ENCODE measurements at regions not wholly inside any gene's neighbourhood (a gene's known extent, or its start where the extent isn't known, plus 50 kb on each side); places are given as distances from the start of the nearest gene placed in this dataset.
"Not testable (repeated sequence)": the region's sequence is repeated elsewhere in the genome, so short reads cannot be mapped to it uniquely, and the experiment has no call there.

DNA sequence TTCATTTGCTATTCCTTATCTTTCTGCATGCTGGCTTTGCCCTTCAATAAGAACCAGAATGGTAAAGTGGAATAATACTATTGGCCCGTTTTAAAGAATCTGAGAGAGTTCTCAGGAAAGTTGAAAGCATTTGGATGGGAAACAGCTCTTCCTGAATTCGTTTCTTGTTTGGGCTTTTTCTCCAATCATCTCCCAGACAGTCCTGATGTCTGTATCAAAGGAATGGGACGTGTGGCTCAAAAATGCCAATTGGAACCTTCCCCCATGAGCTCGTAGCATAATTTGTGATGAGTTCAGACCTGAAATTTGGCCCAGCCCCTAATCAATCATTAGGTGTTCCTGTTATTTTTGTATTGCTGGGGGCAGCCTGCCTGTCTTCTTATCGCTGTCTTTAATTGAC is 75.8 kb upstream of the BACH2 start:
- DNase-seq (ENCODE audit: low read depth), result no peak

GRCh38 chr6:90370493-90370959 is 73.9 kb upstream of the BACH2 start:
- DNase-seq (ENCODE audit: low read depth), result no peak

DNA sequence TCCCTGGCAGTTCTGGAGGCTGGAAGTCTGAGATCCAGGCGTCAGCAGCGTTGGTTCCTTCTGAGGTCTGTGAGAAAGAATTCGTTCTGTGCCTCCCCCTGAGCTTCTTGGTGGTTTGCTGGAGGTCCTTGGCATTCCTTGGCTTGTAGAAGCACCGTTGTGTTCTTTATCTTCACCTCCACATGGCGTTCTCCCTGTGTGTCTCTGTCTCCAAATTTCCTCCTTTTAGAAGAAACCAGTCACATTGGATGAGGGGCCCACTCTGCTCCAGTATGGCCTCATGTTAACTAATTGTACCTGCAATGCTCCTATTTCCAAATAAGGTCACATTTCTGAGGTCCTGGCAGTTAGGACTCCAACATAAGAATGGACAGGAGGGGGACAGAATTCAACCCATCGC is 73.0 kb upstream of the BACH2 start:
- no peak for DNase-seq (ENCODE audit: low read depth)

- DNase-seq (ENCODE audit: low read depth), result no peak
Measured at GRCh38 chr6:90369024-90369519, 72.4 kb upstream of the BACH2 start.

GRCh38 chr6:90368601-90369000 is 72.0 kb upstream of the BACH2 start:
- no peak for DNase-seq (ENCODE audit: low read depth)

- DNase-seq (ENCODE audit: low read depth), result no peak
Measured at GRCh38 chr6:90368001-90368400, 71.4 kb upstream of the BACH2 start.

DNA sequence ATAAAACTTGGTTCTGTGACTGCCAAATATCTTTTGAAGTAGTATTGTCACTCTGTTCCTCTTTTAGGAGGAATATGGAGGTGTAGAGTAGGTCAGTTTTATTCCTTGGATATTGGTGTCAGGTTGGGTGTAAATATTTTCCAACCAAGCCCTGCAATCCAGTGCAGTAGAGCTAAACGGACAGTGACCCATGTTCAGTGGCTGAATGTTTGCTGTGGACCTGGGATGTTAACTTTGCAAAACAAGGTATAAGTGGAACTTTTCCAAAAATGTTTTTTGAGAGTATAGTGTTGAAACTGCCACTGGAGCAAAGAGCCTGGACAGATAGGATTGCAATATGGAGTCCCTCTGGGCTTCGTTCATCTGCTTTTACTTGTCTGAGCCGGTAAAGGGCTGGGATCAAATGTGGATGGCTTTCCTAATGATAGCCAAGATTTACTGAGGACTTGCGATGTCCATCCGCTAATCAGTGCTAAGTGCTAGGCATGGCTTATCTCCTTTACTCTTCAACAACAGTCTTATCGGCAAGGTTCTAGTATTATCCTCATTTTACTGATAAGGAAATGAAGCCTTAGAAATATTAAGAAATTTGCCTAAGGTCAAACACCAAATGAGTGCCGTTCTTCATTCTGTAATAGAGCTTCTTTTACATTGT is 69.0 kb upstream of the BACH2 start:
- DNase-seq (ENCODE audit: low read depth), result no peak

DNA sequence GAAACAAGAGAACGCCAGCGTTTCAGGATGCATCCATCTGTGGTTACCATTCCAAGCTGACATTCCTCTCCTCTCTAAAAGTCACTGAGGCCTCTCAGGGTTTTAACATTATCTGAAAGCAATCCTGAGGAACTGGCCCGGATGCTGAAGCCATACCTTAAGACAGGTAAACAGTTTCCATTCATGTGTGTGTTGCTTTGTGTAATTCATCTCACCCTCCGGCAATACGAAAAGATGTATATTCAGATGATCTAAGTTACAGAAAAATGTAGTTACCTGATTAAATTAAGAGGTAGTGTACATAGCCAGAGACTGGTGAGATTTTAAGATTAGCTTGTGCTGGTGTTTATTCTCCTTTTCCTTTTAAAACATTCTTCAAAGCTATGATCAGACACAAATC is 68.4 kb upstream of the BACH2 start:
- no peak for DNase-seq (ENCODE audit: low read depth)

DNA sequence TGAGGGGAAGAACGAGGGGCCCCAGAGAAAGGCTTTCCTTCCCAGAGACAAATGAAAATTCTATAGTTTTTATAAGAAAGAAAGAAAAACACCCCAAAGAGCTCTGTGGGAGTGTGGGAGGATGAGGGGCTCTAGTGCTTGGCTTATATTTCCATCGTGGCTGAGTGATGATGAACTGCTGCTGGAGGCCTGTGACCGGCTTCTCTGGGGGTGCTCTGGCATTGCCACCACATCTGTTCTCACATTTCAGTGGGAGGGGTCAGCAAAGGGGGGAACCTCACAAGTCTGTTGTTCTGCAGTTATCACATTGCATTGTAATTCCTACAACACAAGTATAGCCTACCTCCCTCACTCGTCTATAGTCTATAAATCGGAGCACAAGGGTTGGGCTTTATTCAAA is 67.6 kb upstream of the BACH2 start:
- DNase-seq (ENCODE audit: low read depth), result no peak

GRCh38 chr6:90362318-90362717 is 65.7 kb upstream of the BACH2 start:
- DNase-seq (ENCODE audit: low read depth), result no peak

DNA sequence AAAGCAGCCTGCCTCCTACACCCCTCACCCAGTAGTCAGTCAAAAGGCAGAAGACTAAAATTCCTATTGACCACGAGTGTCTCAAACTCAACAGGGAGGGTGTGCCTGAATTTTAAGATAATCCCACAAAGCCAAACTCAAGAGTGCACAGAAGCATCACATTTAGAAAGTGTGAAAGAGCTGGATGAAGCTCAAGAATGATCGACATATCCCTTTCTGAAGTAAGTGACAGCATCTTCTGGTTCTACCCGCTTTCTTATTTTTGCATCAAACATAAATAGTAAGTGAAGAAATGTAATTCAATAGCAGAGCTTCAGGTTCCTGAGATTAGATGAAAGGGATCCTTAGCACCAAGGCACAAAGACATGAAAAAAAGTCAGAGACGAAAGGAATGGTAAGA is 64.5 kb upstream of the BACH2 start:
- DNase-seq (ENCODE audit: low read depth), result no peak

GRCh38 chr6:90358036-90358770 is 61.6 kb upstream of the BACH2 start:
- DNase-seq (ENCODE audit: low read depth), result not testable (repeated sequence)

DNA sequence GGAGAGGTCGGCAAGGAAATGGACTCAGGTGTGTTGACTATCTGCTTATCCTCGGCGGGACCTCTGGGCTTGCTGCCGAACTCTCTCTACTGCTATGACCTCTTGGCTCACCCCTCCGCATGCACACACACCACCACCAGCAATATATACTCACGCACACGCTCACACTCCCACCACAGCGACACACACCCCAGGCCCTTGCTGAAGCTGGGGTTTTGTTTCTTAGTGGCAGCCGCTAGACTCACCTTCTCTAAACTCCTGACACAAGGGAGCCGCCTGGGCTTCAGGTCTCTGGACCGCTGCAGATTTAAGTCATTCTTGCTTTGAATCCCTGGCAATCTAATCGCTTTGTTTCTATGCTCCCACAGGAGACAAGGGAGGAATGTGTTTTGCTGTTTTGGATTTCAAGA is 59.4 kb upstream of the BACH2 start:
- DNase-seq (ENCODE audit: low read depth), result no peak

GRCh38 chr6:90354961-90355360 is 58.3 kb upstream of the BACH2 start:
- no peak for DNase-seq (ENCODE audit: low read depth)

DNA sequence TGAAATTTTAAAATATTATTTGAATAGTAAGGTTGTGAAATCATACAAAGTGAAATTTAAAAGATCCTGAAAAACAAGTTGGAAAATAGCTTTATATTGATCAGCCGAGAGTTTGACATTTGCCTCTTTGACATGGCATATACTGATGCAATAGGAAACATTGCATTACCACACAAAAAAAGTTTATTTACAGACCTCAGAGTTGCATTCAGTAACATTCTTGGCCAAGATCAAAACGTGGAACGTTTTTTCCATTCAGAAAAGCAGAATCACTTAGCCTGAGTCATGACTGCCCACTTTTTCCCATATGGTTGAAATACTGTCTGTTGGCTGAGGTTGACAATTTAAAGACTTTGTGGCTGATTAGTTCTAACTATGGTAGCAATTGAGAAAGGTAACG is 55.1 kb upstream of the BACH2 start:
- DNase-seq (ENCODE audit: low read depth), result no peak

- peak; percentile 25 for DNase-seq (ENCODE audit: low read depth)
Measured at GRCh38 chr6:90350689-90351554, 54.3 kb upstream of the BACH2 start.

- no peak for DNase-seq (ENCODE audit: low read depth)
Measured at GRCh38 chr6:90347411-90347851, 50.8 kb upstream of the BACH2 start.

DNA sequence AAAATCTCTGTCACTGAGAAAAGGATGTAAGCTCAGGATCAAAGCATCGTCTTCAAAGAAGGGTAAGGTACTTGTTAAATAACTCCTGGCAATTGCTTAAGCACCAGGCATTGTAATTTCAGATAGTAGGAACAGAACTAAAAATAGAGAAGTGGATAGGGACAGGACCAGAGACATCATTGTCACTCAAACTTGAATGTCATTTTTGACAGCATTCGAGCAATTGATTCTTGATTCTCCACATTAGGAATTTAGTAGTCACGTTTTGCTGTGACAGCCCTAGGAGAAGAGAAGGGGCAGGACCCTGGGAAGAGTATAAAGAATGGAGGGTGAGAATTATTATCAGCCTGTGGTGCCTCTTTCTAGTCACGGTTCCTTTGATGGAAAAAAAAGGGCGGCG is 50.1 kb upstream of the BACH2 start:
- DNase-seq (ENCODE audit: low read depth), result no peak
